ENCODE measurements at regions not wholly inside any gene's neighbourhood (a gene's known extent, or its start where the extent isn't known, plus 50 kb on each side); places are given as distances from the start of the nearest gene placed in this dataset.

DNA sequence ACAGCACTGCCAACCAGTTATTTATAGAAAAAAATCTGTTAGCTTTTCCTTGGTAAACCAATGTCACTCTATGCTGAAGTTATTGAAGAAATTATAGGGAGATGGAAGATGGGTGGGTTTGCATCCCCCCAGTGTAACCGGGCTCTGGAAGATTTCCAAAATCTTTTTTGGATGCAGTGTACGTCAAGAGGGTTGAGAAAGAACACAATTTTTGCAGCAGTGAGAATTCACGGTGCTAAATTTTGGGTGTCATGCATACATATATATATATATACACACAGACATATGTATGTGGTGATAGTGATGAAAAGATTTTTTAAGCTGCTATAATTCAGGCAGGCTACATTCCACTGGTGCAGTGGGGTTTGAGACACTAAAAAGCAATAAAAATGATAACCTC, 91.4 kb upstream of the MAGI3 start:
- TF ChIP-seq, protein P1, sequence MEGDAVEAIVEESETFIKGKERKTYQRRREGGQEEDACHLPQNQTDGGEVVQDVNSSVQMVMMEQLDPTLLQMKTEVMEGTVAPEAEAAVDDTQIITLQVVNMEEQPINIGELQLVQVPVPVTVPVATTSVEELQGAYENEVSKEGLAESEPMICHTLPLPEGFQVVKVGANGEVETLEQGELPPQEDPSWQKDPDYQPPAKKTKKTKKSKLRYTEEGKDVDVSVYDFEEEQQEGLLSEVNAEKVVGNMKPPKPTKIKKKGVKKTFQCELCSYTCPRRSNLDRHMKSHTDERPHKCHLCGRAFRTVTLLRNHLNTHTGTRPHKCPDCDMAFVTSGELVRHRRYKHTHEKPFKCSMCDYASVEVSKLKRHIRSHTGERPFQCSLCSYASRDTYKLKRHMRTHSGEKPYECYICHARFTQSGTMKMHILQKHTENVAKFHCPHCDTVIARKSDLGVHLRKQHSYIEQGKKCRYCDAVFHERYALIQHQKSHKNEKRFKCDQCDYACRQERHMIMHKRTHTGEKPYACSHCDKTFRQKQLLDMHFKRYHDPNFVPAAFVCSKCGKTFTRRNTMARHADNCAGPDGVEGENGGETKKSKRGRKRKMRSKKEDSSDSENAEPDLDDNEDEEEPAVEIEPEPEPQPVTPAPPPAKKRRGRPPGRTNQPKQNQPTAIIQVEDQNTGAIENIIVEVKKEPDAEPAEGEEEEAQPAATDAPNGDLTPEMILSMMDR (IDR thresholded peaks at IDR 0.05): no peak
- no peak for TF ChIP-seq ZFX (IDR thresholded peaks at IDR 0.05; ENCODE audit: borderline replicate concordance)
